HG03175 (cell line): ENCODE measurements at regions not wholly inside any gene's neighbourhood (a gene's known extent, or its start where the extent isn't known, plus 50 kb on each side); places are given as distances from the start of the nearest gene placed in this dataset.

Experiments used
- ATAC-seq: cut with Tn5 transposase; IDR thresholded peaks from one replicate; pipeline ENCODE4 v1.9.1; 2021; ENCODE audit warnings: mild to moderate bottlenecking, moderate library complexity; ENCODE audit not compliant: unreplicated experiment

DNA sequence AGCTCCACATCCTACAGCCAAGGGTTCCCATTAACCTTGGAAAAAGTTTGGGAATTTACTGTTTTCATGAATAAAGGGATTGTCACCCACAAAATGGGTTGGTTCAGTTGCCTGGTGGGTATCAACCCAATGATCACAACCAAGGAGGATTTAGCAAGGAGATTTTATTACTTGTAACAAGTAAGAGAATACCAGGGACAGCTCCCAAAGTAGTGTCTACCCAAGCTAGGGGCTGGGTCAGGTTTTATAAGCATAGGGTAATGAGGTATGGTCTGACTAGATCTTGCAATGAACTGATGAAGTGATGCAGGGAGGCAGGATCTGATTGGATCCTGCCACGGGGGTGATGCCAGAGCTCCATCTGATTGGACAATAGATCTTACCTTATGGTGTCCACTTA lies 681.8 kb downstream of the SLC4A3 start:
- ATAC-seq: no peak

GRCh38 chr2:220310451-220310861 lies 683.0 kb downstream of the SLC4A3 start:
- no peak for ATAC-seq

- no peak for ATAC-seq
Observed at GRCh38 chr2:220315098-220315823, 687.8 kb downstream of the SLC4A3 start.

- no peak for ATAC-seq
Observed at GRCh38 chr2:220318037-220318436, 690.6 kb downstream of the SLC4A3 start.

DNA sequence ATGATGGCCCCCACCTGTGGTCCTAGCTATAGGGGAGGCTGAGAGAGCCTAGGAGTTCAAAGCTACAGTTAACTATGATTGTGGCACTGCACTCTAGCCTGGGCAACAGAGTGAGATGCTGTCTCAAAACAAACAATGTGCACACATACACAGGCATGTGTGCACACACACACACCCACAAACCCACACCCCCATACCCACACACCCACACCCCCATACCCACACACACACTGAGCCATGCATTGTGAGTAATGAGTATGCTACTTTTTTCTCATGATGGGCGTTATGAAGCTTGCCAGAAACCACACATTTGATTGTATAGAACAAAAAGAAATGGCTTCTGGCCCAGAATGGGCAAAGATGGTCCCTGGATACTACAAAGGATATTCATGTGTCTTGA lies 691.1 kb downstream of the SLC4A3 start:
- no peak for ATAC-seq

GRCh38 chr2:220320326-220320725 lies 692.9 kb downstream of the SLC4A3 start:
- no peak for ATAC-seq

DNA sequence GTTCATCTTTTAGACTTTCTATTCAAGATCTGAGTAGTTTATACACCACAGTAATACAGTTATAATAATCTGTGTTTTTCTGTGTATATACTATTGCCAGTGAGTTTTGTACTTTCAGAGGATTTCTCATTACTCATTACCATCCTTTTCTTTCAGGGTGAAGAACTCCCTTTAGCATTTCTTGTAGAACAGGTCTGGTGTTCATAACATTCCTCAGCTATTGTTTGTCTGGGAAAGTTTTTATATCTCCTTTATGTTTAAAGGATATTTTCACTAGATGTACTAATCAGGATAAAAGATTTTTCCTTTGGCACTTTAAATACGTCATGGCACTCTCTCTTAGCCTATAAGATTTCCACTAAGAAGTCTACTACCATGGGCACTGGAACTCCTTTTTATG lies 705.5 kb downstream of the SLC4A3 start:
- ATAC-seq: no peak

DNA sequence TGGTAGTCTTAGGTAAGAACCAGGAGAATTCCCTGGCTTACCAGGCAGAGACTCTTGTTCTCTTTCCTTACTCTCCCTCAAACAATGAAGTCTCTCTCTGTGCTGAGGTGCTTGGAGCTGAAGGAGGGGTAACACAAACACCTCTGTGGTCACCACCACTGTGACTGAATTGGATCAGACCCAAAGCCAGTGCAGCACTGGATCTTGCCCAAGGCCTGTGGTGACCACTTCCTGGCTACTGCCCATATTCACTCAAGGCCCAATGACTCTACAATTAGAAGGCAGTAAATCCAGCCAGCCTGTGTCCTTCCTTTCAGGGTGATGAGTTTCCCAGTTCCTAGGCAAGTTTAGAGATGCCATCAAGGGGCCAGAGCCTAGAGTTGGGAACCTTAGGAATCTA lies 706.8 kb downstream of the SLC4A3 start:
- no peak for ATAC-seq

GRCh38 chr2:220334871-220335590 lies 707.6 kb downstream of the SLC4A3 start:
- ATAC-seq: no peak

GRCh38 chr2:220335591-220335915 lies 708.1 kb downstream of the SLC4A3 start:
- ATAC-seq: no peak

DNA sequence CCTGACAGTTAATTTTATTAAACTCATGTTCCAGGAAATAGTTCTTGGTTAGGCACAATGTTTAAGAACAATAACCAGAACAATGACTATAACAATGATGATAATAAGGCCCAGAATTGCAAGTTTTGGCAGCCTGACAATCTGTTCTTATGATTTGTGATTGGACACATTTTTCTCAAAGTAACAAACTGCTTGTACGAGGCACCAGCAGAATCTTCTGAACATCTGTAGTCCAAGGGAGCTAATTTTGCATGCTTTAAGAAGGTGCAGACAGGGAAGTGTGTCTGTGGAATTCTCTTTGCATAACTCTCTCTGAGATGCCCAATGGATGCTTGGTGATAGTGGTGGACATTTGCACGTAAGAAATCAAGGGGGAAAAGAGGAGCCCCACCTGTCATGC lies 709.3 kb downstream of the SLC4A3 start:
- ATAC-seq: no peak

DNA sequence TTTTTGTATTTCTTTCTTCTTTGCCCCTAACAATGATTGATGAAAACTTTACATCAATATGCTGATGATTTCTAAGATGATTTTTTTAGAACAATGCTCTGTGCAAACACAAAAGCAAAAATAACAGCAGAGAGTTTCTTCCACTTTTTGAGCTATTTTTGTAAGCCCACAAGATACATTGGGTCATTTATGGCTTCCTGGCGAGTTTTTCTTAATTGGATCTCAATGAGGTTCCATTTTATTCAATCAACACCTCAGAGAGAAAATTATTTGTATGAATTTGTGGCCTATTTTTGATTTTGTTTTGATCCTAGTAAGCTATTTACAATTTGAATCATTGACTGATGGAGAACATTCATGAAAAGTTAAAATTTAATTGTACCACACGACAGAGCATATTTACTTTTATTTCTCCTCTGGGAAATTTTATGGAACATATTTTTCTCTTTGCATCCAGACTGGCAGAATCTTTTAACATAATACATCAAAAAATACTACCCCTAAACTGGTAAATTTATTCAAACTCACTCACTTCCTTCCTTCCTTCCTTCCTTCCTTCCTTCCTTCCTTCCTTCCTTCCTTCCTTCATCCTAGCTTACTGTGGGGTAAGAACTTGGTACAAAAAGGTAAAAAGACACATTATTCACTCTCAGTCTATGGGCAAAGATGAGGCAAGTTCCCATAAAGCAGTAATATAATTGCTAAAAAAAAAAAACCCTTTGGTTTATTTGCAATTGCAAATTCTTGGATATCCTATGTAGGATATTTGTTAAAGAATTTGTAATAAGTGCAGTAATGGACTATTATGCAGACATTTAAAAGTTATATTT lies 710.4 kb downstream of the SLC4A3 start:
- no peak for ATAC-seq

- no peak for ATAC-seq
Observed at GRCh38 chr2:220341014-220341413, 713.6 kb downstream of the SLC4A3 start.

DNA sequence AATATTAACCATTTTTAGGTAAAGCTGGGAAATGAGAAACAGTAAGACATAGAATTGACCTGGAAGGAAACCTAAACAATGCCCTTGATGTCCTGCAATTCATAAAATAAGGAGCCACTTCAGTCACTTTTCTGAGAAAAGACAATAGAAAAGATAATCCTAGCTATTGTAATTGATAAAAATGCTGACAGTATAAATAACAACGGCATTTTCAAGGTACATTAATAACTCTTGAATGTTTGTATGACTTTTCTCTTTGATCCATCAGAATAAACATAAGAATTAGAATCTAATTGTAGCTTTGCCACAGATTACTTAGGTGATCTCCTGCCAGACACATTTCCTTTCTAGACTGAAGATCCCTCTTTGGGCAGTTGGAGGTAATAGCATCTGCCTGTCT lies 719.5 kb downstream of the SLC4A3 start:
- no peak for ATAC-seq

DNA sequence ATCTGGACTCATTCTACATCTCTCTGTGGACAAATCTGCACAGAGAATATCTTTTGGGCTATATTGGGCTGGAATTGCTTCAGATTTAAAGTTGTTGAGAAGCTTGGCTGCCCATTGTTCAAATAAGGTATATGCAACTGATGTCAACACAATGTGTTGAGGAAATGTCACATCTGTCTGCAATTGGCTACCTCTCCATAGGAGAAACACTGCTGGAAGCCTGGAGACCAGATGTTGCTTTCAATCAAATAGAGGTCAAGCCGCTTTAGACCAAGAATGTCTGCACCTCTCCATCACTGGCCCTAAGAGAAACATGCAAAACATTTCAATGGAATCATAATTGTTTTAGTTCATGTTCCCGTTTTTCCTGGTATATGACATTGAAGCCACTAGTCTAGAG lies 720.2 kb downstream of the SLC4A3 start:
- no peak for ATAC-seq

GRCh38 chr2:220348206-220348605 lies 720.8 kb downstream of the SLC4A3 start:
- ATAC-seq: no peak

GRCh38 chr2:220353897-220354296 lies 726.5 kb downstream of the SLC4A3 start:
- no peak for ATAC-seq

DNA sequence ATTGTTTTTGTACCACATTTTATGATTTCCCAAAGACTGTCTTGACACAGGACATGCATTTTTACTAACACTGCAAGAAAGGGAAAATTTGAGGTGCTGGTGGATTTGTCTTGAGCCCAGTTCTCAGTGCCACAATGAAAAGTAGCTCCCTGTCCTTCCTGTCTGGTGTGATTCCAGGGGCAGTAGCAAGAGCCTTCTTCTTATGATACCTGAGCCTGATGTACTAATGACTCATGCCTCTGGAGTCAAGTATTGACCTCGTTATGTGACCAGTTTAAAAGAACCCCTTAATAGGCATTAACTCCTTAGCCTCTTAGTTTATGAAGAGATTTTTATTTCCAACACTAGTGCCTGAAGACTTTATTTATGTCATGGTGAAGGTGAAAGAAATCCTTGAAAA lies 728.6 kb downstream of the SLC4A3 start:
- no peak for ATAC-seq

GRCh38 chr2:220365023-220365422 lies 737.6 kb downstream of the SLC4A3 start:
- ATAC-seq: no peak

- no peak for ATAC-seq
Observed at GRCh38 chr2:220366765-220367164, 739.3 kb downstream of the SLC4A3 start.

- no peak for ATAC-seq
Observed at GRCh38 chr2:220370764-220371163, 743.3 kb downstream of the SLC4A3 start.

DNA sequence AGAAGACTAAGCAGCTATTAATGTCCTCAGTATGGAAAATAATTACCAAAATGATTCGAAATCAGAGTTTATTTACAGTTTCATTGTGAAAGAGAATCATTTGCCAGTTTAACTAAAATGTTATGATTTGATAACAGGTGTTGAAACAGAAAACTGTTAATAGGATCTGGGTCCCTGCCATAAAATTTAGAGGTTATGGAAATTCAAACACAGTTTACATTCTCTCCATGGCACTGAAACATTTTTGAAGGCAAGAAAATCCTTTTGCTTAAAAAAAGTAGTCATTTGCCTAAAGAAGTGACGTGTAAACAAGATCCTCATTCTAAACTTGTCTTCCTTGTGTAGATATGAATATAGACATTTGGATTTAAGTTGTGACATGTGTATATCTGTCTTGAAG lies 743.8 kb downstream of the SLC4A3 start:
- no peak for ATAC-seq
